Adrenal gland (tissue), 9 donors: ENCODE measurements at regions not wholly inside any gene's neighbourhood (a gene's known extent, or its start where the extent isn't known, plus 50 kb on each side); places are given as distances from the start of the nearest gene placed in this dataset.

Experiments
- DNase-seq, 7 donors: peaks; one replicate each; pipeline ENCODE4 v3.0.0-alpha.2; 2019 to 2020
- H3K27ac ChIP-seq, 5 donors: fragments of 200-600 bp; sonication (generic) in 4 of 5; 1 replicate in 3 of 5; 2 replicates in 2 of 5; pipeline versions ENCODE4 v1.5.1 to v1.8.0; 2016 to 2020; ENCODE audit warnings: mild to moderate bottlenecking in 1 of 5
- H3K27me3 ChIP-seq: fragments of 200-600 bp; 2 replicates; pipeline ENCODE4 v1.8.0; 2021
- H3K36me3 ChIP-seq, 2 donors: fragments of 200-600 bp; replicated peaks in 1 of 2; 1 replicate in 1 of 2; 2 replicates in 1 of 2; pipeline versions ENCODE4 v1.5.1 to v1.8.0; 2018 to 2022
- H3K4me1 ChIP-seq, 2 donors: fragments of 200-600 bp; replicated peaks in 1 of 2; 1 replicate in 1 of 2; 2 replicates in 1 of 2; pipeline versions ENCODE4 v1.5.1 to v1.8.0; 2018 to 2021
- H3K4me3 ChIP-seq, 4 donors: fragments of 200-600 bp; sonication (generic) in 3 of 4; one replicate each; pipeline ENCODE4 v1.5.1; 2016 to 2018
- H3K9me3 ChIP-seq, 3 donors: fragments of 200-600 bp; sonication (generic) in 1 of 3; replicated peaks in 1 of 3; 1 replicate in 2 of 3; 2 replicates in 1 of 3; pipeline versions ENCODE4 v1.5.1 to v1.8.0; 2016 to 2021
- POLR2A ChIP-seq, 2 donors: fragments of 450-650 bp; IDR thresholded peaks; one replicate each; pipeline ENCODE4 v1.6.1; 2017; ENCODE audit warnings: antibody characterized with exemption in 2 of 2, mild to moderate bottlenecking in 2 of 2, moderate library complexity in 1 of 2
- WGBS, 4 donors: extraction: QIAGEN DNeasy Blood & Tissue Kit in 2 of 4; methylation state at CpG; one replicate each; pipeline versions ENCODE4 v1.1.5 to v1.1.7; 2013 to 2017; 5-methylcytosine and 5-hydroxymethylcytosine counted together
- intact Hi-C, 2 donors: fragments of 100-400 bp; cut with DNase I; formaldehyde crosslinking; loops; one replicate each; pipeline versions ENCODE4 v1.14.1 to v1.15.0; 2022 to 2023
- TF ChIP-seq, protein P1 (sequence below), 6 experiments: fragments of 450-650 bp in 4 of 6; fragments of 200-600 bp in 2 of 6; sonication (generic) in 1 of 6; IDR thresholded peaks; 1 replicate in 5 of 6; 2 replicates in 1 of 6; pipeline versions ENCODE4 v1.5.1 to v1.8.0; 2016 to 2021; ENCODE audit warnings: antibody characterized with exemption in 6 of 6, mild to moderate bottlenecking in 2 of 6, moderate library complexity in 1 of 6
- donor health status: healthy with polysubstance abuse.
- donor health status: Bipolar disorder and iron deficiency.
- donor health status: DM: yes; HTN: yes; CAD: no.
- donor health status: DM: no; HTN: no; CAD: no.
- donor health status: DM: no; HTN: no; CAD: no.

DNA sequence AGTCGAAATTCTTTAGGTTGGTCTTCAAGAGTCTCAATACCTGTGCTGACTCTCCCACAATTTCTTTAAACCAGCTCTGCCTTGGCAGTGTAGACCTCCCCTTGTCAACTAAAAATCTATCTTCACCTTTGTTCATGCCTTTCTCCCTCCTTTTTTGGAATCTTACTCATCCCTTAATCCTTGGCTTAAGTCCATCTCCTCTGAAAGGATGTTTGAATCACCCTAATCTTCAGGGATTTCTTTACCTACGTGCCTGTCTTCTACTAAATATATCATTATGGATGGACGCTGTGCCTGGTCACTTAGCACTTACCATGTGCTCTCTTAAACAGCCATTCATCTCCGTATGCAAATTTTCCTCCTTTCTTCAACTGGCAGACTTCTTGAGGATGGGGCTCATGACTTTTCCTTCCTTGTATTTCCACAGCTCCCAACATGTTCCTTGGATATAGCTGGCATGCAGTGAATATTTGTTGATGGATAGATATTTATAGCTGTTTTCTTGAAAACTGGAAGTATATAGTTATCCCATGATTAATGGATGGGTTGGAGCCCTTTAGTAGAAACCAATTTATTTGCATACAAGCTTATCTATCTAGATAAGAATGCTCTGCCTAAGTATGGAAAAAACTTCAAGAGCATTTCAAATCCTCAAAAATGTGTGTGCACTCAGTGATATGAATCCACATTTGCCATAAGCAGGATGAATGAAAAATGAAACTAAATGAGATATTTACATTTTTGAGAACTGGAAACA lies 166.6 kb downstream of the SPRY1 start:
- H3K36me3 ChIP-seq, result no peaks in the 10 kb centered on the region
- H3K9me3 ChIP-seq, result no peaks in the 10 kb centered on the region
- intact Hi-C loops, result no loop called here
- TF ChIP-seq, protein P1, sequence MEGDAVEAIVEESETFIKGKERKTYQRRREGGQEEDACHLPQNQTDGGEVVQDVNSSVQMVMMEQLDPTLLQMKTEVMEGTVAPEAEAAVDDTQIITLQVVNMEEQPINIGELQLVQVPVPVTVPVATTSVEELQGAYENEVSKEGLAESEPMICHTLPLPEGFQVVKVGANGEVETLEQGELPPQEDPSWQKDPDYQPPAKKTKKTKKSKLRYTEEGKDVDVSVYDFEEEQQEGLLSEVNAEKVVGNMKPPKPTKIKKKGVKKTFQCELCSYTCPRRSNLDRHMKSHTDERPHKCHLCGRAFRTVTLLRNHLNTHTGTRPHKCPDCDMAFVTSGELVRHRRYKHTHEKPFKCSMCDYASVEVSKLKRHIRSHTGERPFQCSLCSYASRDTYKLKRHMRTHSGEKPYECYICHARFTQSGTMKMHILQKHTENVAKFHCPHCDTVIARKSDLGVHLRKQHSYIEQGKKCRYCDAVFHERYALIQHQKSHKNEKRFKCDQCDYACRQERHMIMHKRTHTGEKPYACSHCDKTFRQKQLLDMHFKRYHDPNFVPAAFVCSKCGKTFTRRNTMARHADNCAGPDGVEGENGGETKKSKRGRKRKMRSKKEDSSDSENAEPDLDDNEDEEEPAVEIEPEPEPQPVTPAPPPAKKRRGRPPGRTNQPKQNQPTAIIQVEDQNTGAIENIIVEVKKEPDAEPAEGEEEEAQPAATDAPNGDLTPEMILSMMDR (IDR thresholded peaks at IDR 0.05), result no peak
- no peak for TF ChIP-seq POLR2A (IDR thresholded peaks at IDR 0.05)
- H3K4me1 ChIP-seq, result peaks cover 0 to 8% of the 10 kb centered on the region in 2 donors
- no peaks in the 10 kb centered on the region for H3K27me3 ChIP-seq
- H3K4me3 ChIP-seq, result no peak overlapping the region
- 62 to 66% (median 64%) methylated on average over 4 of the region's 4 CpGs for WGBS, 4 donors
- DNase-seq, result no peak
- no peak overlapping the region for H3K27ac ChIP-seq

DNA sequence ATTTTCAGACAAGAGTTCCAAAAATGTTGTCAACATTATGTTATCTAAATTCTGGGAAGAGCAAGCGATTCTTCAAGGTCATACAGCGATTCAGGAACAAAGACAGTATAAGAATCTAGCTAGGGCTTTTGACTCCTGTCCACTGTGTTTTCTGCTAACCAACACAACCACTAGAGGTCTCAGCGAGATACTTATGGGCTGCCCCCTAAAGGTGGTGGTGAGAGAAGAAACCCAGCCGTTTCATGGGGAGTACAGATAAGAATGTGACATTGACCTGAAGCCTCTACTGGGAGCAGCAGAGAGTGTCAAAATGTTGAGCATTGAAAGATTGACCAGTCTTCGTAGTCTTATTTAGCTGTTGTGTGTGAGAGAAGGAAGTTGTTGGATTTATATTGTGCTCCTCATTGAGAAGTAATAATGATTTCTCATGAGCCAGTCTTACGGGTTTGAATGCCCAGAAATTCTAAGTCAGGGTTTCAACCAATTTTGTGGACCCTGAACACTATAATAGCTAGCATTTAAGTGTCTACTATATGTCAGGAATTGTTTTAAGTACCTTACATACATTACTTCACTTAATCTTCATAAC lies 168.3 kb downstream of the SPRY1 start:
- Histone ChIP-seq H3K4me3 (no peak overlapping the region), H3K27ac (no peak overlapping the region), H3K27me3 (no peaks in the 10 kb centered on the region), H3K36me3 (no peaks in the 10 kb centered on the region), H3K4me1 (peaks cover 0 to 8% of the 10 kb centered on the region in 2 donors), H3K9me3 (no peaks in the 10 kb centered on the region)
- 27 to 46% (median 33%) methylated on average over 6 of the region's 6 CpGs for WGBS, 4 donors
- TF ChIP-seq POLR2A (IDR thresholded peaks at IDR 0.05), result no peak
- TF ChIP-seq, protein P1 (IDR thresholded peaks at IDR 0.05), result peak; percentile 42 to 88 (median 72)
- intact Hi-C loops, result no loop called here
- DNase-seq, result peak; percentile 27 to 69 (median 57)

DNA sequence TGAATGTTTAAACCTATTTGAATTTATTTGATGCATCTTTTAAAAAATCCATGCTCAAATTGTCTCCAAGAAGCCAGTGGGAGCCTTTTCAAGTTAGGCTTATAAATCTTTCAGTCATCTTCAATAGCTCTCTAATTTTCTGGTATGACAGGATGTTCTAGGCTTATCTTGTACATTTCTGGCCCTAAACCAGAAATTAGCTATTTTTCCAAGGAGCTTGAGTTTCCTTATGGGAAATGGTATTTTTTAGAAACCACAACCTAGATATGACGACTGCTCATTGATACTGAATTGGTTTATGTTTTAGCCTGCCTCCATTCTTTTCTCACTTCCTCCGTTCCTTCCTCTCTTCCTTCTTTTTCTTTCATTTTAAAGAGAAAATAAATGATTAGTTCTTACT lies 172.3 kb downstream of the SPRY1 start:
- Histone ChIP-seq H3K9me3 (no peaks in the 10 kb centered on the region), H3K27me3 (no peaks in the 10 kb centered on the region), H3K4me1 (peaks cover 0 to 8% of the 10 kb centered on the region in 2 donors), H3K36me3 (no peaks in the 10 kb centered on the region), H3K4me3 (no peak overlapping the region), H3K27ac (no peak overlapping the region)
- DNase-seq, result no peak
- 59 to 85% (median 71%) methylated on average over 2 of the region's 2 CpGs for WGBS, 4 donors
- intact Hi-C loops, result no loop called here
- TF ChIP-seq, protein P1 (IDR thresholded peaks at IDR 0.05), result no peak
- no peak for TF ChIP-seq POLR2A (IDR thresholded peaks at IDR 0.05)

DNA sequence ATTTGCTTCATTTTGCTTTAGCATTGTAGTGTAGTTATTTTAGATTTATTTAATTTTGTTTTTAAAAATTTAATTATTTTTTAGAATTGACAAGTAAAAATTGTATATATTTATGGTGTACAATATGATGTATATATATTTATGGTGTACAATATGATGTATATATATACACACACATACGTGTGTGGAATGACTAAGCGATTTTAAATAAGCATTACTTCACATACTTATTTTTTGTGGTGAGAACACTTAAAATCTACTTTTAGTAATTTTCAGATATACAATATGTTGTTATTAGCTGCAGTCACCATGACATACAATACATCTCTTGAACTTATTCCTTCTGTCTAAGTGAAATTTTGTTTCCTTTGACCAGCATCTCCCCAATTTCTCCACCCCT lies 172.9 kb downstream of the SPRY1 start:
- TF ChIP-seq POLR2A (IDR thresholded peaks at IDR 0.05), result no peak
- TF ChIP-seq, protein P1 (IDR thresholded peaks at IDR 0.05), result no peak
- no peak for DNase-seq

More for the DNA sequence above, 172.9 kb downstream of the SPRY1 start:
- Histone ChIP-seq H3K27ac (no peak overlapping the region), H3K9me3 (no peaks in the 10 kb centered on the region), H3K27me3 (no peaks in the 10 kb centered on the region), H3K36me3 (no peaks in the 10 kb centered on the region), H3K4me3 (no peak overlapping the region), H3K4me1 (peaks cover 0 to 5% of the 10 kb centered on the region in 2 donors)
- intact Hi-C loops, result no loop called here
- WGBS, 4 donors, result 81 to 93% (median 90%) methylated on average over 2 of the region's 2 CpGs
